ENCODE measurements at regions not wholly inside any gene's neighbourhood (a gene's known extent, or its start where the extent isn't known, plus 50 kb on each side); places are given as distances from the start of the nearest gene placed in this dataset.

DNA sequence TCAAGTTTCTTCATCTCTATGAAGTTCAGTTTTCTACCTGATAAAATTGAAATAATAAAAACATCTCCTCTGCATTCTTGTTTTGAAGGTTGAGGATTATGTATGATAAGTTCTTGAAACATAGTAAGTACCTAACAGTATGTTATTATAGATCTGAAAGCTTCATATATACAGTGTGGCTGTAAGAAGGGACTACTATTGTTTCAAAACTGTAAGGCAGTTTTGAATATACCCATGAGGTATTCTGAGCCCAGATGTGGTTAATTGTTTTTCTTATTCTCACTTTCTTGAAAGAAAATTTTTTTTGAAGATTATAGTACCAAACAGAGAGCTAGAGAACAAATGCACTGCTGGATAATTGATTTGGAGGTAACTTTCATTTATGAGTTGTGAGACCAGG lies 383.2 kb downstream of the CHSY3 start:
- no peak overlapping the region for H2BK120ac ChIP-seq (ENCODE audit: low read depth, low read length)
- H4K91ac ChIP-seq (ENCODE audit: low read depth, low read length, poor library complexity): no peak overlapping the region
- no peak overlapping the region for H3K9ac ChIP-seq (ENCODE audit: low read depth, low read length, poor library complexity)
- H2BK15ac ChIP-seq (ENCODE audit: low read length): no peak overlapping the region
- H2AFZ ChIP-seq (ENCODE audit: low read length): no peak overlapping the region
- no peak overlapping the region for H4K8ac ChIP-seq (ENCODE audit: low read depth, low read length)
- no peak overlapping the region for H3K4me3 ChIP-seq (ENCODE audit: low read length in 2 of 2)
- no peak overlapping the region for H3K14ac ChIP-seq (ENCODE audit: low read length)
- no peak for DNase-seq (ENCODE audit: low spot score)
- no peaks in the 10 kb centered on the region for H3K36me3 ChIP-seq (replicated peaks in 1 of 2; ENCODE audit: control insufficient read depth in 2 of 2, insufficient read depth in 2 of 2, low read length in 2 of 2)
- no peak overlapping the region for H3K27ac ChIP-seq (replicated peaks; ENCODE audit: low read length)
- no peak overlapping the region for H3K18ac ChIP-seq (ENCODE audit: low read length)
- H3K23ac ChIP-seq (ENCODE audit: low read depth, low read length, poor library complexity): no peak overlapping the region
- no peak overlapping the region for H3K4me2 ChIP-seq (ENCODE audit: insufficient read depth, low read length, poor library complexity, severe bottlenecking)
- H2BK12ac ChIP-seq (ENCODE audit: low read length): no peak overlapping the region
- H3K79me1 ChIP-seq (ENCODE audit: low read depth, low read length): no peaks in the 10 kb centered on the region
- no peak overlapping the region for H3K4ac ChIP-seq (ENCODE audit: low read length)
- no peaks in the 10 kb centered on the region for H3K27me3 ChIP-seq (ENCODE audit: control insufficient read depth in 3 of 3, insufficient read depth in 3 of 3, low read depth in 1 of 3, low read length in 3 of 3)
- H2BK5ac ChIP-seq (ENCODE audit: low read length): no peak overlapping the region
- no peaks in the 10 kb centered on the region for H3K4me1 ChIP-seq (ENCODE audit: control insufficient read depth in 2 of 2, insufficient read depth in 1 of 2, low read depth in 1 of 2, low read length in 2 of 2)
- no peak overlapping the region for H2AK5ac ChIP-seq (ENCODE audit: low read depth, low read length)
- no peaks in the 10 kb centered on the region for H3K9me3 ChIP-seq (replicated peaks in 1 of 2; ENCODE audit: control insufficient read depth in 2 of 2, insufficient read depth in 1 of 2, low read depth in 1 of 2, low read length in 2 of 2)

DNA sequence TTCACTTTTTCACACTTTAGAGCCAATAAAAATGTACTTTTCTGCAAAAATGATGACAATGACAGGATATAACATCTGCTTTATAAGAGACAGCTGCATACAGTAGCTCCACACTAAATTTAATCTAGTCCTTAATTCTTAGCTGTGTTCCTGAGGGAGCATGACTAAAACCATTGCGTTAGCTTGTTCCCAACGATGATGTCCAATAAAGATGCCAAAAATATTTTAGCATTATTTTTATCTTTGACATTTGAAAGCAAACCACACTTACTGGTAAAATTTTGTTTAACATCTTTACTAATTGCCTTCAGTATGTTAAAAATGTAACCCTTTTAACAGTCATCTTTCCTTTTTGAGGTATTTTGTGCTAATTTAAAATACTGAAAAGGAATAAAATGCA lies 382.7 kb downstream of the CHSY3 start:
- Histone ChIP-seq H4K91ac (ENCODE audit: low read depth, low read length, poor library complexity) (no peak overlapping the region), H3K9ac (ENCODE audit: low read depth, low read length, poor library complexity) (no peak overlapping the region), H2BK120ac (ENCODE audit: low read depth, low read length) (no peak overlapping the region), H3K23ac (ENCODE audit: low read depth, low read length, poor library complexity) (no peak overlapping the region), H3K79me1 (ENCODE audit: low read depth, low read length) (no peaks in the 10 kb centered on the region), H3K18ac (ENCODE audit: low read length) (no peak overlapping the region), H4K8ac (ENCODE audit: low read depth, low read length) (no peak overlapping the region), H3K9me3 (replicated peaks in 1 of 2; ENCODE audit: control insufficient read depth in 2 of 2, insufficient read depth in 1 of 2, low read depth in 1 of 2, low read length in 2 of 2) (no peaks in the 10 kb centered on the region), H2BK15ac (ENCODE audit: low read length) (no peak overlapping the region), H2BK12ac (ENCODE audit: low read length) (no peak overlapping the region), H3K4me2 (ENCODE audit: insufficient read depth, low read length, poor library complexity, severe bottlenecking) (no peak overlapping the region), H3K4me3 (ENCODE audit: low read length in 2 of 2) (no peak overlapping the region), H3K14ac (ENCODE audit: low read length) (no peak overlapping the region), H3K36me3 (replicated peaks in 1 of 2; ENCODE audit: control insufficient read depth in 2 of 2, insufficient read depth in 2 of 2, low read length in 2 of 2) (no peaks in the 10 kb centered on the region), H2BK5ac (ENCODE audit: low read length) (no peak overlapping the region), H3K27me3 (ENCODE audit: control insufficient read depth in 3 of 3, insufficient read depth in 3 of 3, low read depth in 1 of 3, low read length in 3 of 3) (no peaks in the 10 kb centered on the region), H2AK5ac (ENCODE audit: low read depth, low read length) (no peak overlapping the region), H3K4me1 (ENCODE audit: control insufficient read depth in 2 of 2, insufficient read depth in 1 of 2, low read depth in 1 of 2, low read length in 2 of 2) (no peaks in the 10 kb centered on the region), H3K27ac (replicated peaks; ENCODE audit: low read length) (no peak overlapping the region), H3K4ac (ENCODE audit: low read length) (no peak overlapping the region), H2AFZ (ENCODE audit: low read length) (no peak overlapping the region)
- DNase-seq (ENCODE audit: low spot score): no peak
- WGBS, 2 donors (ENCODE audit: extremely low coverage in 2 of 2, insufficient read length in 2 of 2, insufficient replicate concordance in 1 of 2): no CpG with 5 or more reads among the region's 2 CpGs

GRCh38 chr5:130282049-130282448 lies 377.8 kb downstream of the CHSY3 start:
- Histone ChIP-seq H3K36me3 (replicated peaks in 1 of 2; ENCODE audit: control insufficient read depth in 2 of 2, insufficient read depth in 2 of 2, low read length in 2 of 2) (no peaks in the 10 kb centered on the region), H4K8ac (ENCODE audit: low read depth, low read length) (no peak overlapping the region), H3K27ac (replicated peaks; ENCODE audit: low read length) (no peak overlapping the region), H3K4ac (ENCODE audit: low read length) (no peak overlapping the region), H3K27me3 (ENCODE audit: control insufficient read depth in 3 of 3, insufficient read depth in 3 of 3, low read depth in 1 of 3, low read length in 3 of 3) (no peaks in the 10 kb centered on the region), H2BK12ac (ENCODE audit: low read length) (no peak overlapping the region), H3K9ac (ENCODE audit: low read depth, low read length, poor library complexity) (no peak overlapping the region), H3K14ac (ENCODE audit: low read length) (no peak overlapping the region), H3K4me3 (ENCODE audit: low read length in 2 of 2) (no peak overlapping the region), H3K23ac (ENCODE audit: low read depth, low read length, poor library complexity) (no peak overlapping the region), H3K79me1 (ENCODE audit: low read depth, low read length) (no peaks in the 10 kb centered on the region), H2AK5ac (ENCODE audit: low read depth, low read length) (no peak overlapping the region), H2BK120ac (ENCODE audit: low read depth, low read length) (no peak overlapping the region), H2AFZ (ENCODE audit: low read length) (no peak overlapping the region), H3K9me3 (replicated peaks in 1 of 2; ENCODE audit: control insufficient read depth in 2 of 2, insufficient read depth in 1 of 2, low read depth in 1 of 2, low read length in 2 of 2) (peaks cover 0 to 1% of the 10 kb centered on the region in 2 donors), H2BK15ac (ENCODE audit: low read length) (no peak overlapping the region), H3K4me1 (ENCODE audit: control insufficient read depth in 2 of 2, insufficient read depth in 1 of 2, low read depth in 1 of 2, low read length in 2 of 2) (no peaks in the 10 kb centered on the region), H2BK5ac (ENCODE audit: low read length) (no peak overlapping the region), H4K91ac (ENCODE audit: low read depth, low read length, poor library complexity) (no peak overlapping the region), H3K18ac (ENCODE audit: low read length) (no peak overlapping the region), H3K4me2 (ENCODE audit: insufficient read depth, low read length, poor library complexity, severe bottlenecking) (no peak overlapping the region)
- WGBS, 2 donors (ENCODE audit: extremely low coverage in 2 of 2, insufficient read length in 2 of 2, insufficient replicate concordance in 1 of 2): no CpG with 5 or more reads among the region's 1 CpG
- DNase-seq (ENCODE audit: low spot score): no peak

- Histone ChIP-seq H3K18ac (ENCODE audit: low read length) (no peak overlapping the region), H3K27me3 (ENCODE audit: control insufficient read depth in 3 of 3, insufficient read depth in 3 of 3, low read depth in 1 of 3, low read length in 3 of 3) (no peaks in the 10 kb centered on the region), H3K4me3 (ENCODE audit: low read length in 2 of 2) (no peak overlapping the region), H3K9me3 (replicated peaks in 1 of 2; ENCODE audit: control insufficient read depth in 2 of 2, insufficient read depth in 1 of 2, low read depth in 1 of 2, low read length in 2 of 2) (peaks cover 0 to 1% of the 10 kb centered on the region in 2 donors), H2AFZ (ENCODE audit: low read length) (no peak overlapping the region), H3K4me2 (ENCODE audit: insufficient read depth, low read length, poor library complexity, severe bottlenecking) (no peak overlapping the region), H3K23ac (ENCODE audit: low read depth, low read length, poor library complexity) (no peak overlapping the region), H3K14ac (ENCODE audit: low read length) (no peak overlapping the region), H3K79me1 (ENCODE audit: low read depth, low read length) (no peaks in the 10 kb centered on the region), H2BK5ac (ENCODE audit: low read length) (no peak overlapping the region), H4K91ac (ENCODE audit: low read depth, low read length, poor library complexity) (no peak overlapping the region), H3K9ac (ENCODE audit: low read depth, low read length, poor library complexity) (no peak overlapping the region), H2BK12ac (ENCODE audit: low read length) (no peak overlapping the region), H2BK120ac (ENCODE audit: low read depth, low read length) (no peak overlapping the region), H3K4ac (ENCODE audit: low read length) (no peak overlapping the region), H4K8ac (ENCODE audit: low read depth, low read length) (no peak overlapping the region), H3K36me3 (replicated peaks in 1 of 2; ENCODE audit: control insufficient read depth in 2 of 2, insufficient read depth in 2 of 2, low read length in 2 of 2) (no peaks in the 10 kb centered on the region), H3K27ac (replicated peaks; ENCODE audit: low read length) (no peak overlapping the region), H2AK5ac (ENCODE audit: low read depth, low read length) (no peak overlapping the region), H3K4me1 (ENCODE audit: control insufficient read depth in 2 of 2, insufficient read depth in 1 of 2, low read depth in 1 of 2, low read length in 2 of 2) (no peaks in the 10 kb centered on the region), H2BK15ac (ENCODE audit: low read length) (no peak overlapping the region)
- no CpG with 5 or more reads among the region's 8 CpGs for WGBS, 2 donors (ENCODE audit: extremely low coverage in 2 of 2, insufficient read length in 2 of 2, insufficient replicate concordance in 1 of 2)
- no peak for DNase-seq (ENCODE audit: low spot score)
Measured at GRCh38 chr5:130280528-130281217, 376.4 kb downstream of the CHSY3 start.

Measured in neuronal stem cell (in vitro differentiated cells).